SK-N-DZ (cell line): ENCODE measurements at regions not wholly inside any gene's neighbourhood (a gene's known extent, or its start where the extent isn't known, plus 50 kb on each side); places are given as distances from the start of the nearest gene placed in this dataset.

ENCODE experiments used
- DNase-seq: peaks from one replicate; pipeline ENCODE4 v3.0.0-alpha.2; 2015; ENCODE audit warnings: low spot score

- DNase-seq = no peak
These were observed 50.1 kb upstream of the JPH3 start for GRCh38 chr16:87552072-87552718.

- peak; percentile 52 for DNase-seq
These were observed 50.8 kb upstream of the JPH3 start for GRCh38 chr16:87551487-87551886.

DNA sequence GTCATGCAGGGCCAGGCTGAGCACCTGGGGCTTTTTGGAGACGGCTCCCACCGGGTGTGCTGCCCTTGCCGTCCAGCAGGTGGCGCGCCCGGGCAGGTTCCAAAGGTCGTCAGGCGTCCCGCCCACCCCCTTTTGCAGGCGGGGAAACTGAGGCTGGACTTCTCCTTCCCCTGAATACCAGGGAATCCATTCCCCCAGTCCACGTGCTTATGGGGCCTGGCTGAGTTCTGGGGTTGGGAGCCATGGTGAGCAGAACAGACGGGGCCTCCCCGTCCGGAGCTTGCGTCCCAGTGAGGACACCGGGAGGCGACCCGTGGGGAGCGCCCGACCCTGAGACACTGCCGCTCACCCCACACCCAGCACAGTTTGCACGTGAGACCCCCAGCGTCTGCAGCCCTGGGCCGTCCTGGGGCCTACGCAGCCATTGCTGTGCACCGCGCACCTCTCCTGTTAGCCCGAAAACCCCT, 51.8 kb upstream of the JPH3 start:
- no peak for DNase-seq

GRCh38 chr16:87549627-87550494, 52.4 kb upstream of the JPH3 start:
- no peak for DNase-seq

DNA sequence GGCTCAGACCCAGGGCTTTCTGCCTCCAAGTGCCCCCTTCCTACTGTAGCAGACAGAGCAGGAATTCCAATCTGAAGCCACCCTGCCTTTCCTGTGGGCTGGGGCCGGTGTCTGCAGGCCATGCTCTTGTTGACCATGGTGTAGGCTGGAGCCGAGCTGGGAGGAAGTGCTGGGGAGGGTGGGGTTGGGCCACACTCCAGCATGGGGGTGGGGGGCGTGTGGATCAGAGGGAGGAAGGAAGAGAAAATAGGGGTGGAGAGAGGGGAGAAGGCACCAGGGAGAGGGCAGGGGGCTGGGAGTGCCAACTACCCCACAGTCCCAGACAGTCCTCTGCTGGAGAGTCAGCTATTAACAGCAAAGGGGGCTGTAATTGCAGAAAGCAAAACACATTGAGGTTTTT, 54.3 kb upstream of the JPH3 start:
- no peak for DNase-seq

- DNase-seq = no peak
These were observed 50.8 kb upstream of the ZCCHC14 start for GRCh38 chr16:87543436-87544191.

DNA sequence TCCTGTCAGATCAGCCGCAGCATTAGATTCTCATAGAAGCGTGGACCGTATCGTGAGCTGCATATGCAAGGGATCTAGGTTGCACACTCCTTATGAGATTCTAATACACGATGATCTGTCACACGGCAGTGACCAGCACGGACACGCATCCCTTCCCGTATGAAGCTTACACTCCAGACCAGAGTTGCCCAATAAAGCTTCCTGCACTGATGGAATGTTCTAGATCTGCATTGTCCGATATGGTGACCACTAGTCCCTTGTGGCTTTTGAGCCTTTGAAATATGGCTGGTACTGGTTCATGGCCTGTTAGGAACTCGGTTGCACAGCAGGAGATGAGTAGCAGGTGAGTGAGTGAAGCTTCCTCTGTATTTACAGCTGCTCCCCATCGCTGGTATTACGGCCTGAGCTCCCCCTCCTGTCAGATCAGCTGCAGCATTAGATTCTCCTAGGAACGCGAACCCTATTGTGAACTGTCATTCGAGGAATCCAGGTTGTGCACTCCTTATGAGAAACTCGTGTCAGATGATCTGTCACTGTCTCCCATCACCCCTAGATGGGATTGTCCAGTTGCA, 49.8 kb upstream of the ZCCHC14 start:
- no peak for DNase-seq
